K562 (cell line): ENCODE measurements at regions not wholly inside any gene's neighbourhood (a gene's known extent, or its start where the extent isn't known, plus 50 kb on each side); places are given as distances from the start of the nearest gene placed in this dataset.

Source experiments
- ATAC-seq: fragments of 200-7000 bp; cut with Tn5 transposase; 3 replicates; pipeline ENCODE4 v1.9.1; 2020; ENCODE audit warnings: moderate library complexity
- BruUV-seq: library from RNA; stranded (reverse); fragments of 400-500 nt; replicated peaks from 2 replicates; lab custom pipeline; 2021; lab: Mats Ljungman, UMichigan
- CTCF ChIA-PET: fragments of 300-600 bp; formaldehyde crosslinking; extraction: SDS; loops from one replicate; lab custom pipeline; 2021; ENCODE audit warnings: low intra/inter-chr PET ratio; lab: Yijun Ruan, JAX
- POLR2A ChIA-PET: fragments of 300-600, 350-650 bp; sonication (Branson Sonifier 250); formaldehyde crosslinking; extraction: SDS; loops from one replicate; lab custom pipeline; 2021; ENCODE audit warnings: antibody characterized with exemption, inconsistent platforms; lab: Yijun Ruan, JAX
- DNase-seq, 4 experiments: peaks; one replicate each; pipeline versions ENCODE4 v3.0.0 to v3.0.0-alpha.2; 2011 to 2018; ENCODE audit warnings: low spot score in 3 of 4, mixed read lengths in 3 of 4; ENCODE audit errors: extremely low read depth in 1 of 4
- FAIRE-seq: peaks from 2 replicates; lab custom pipeline; 2011; peaks lifted over from hg19 to GRCh38; lab: Jason Lieb, UNC
- H2AFZ ChIP-seq: 2 replicates; pipeline ENCODE4 v1.6.0; 2011; ENCODE audit warnings: low read depth, low read length, control low read depth, inconsistent platforms
- H3K27ac ChIP-seq: fragments of 200-600 bp; 3 replicates; pipeline ENCODE4 v1.8.0; 2011; ENCODE audit warnings: low read depth, mild to moderate bottlenecking, control low read depth, inconsistent platforms, low read length, moderate library complexity, mixed read lengths; ENCODE audit errors: extremely low read depth
- H3K27me3 ChIP-seq, 2 experiments: fragments of 300-600 bp in 1 of 2; 2 replicates in 1 of 2; 3 replicates in 1 of 2; pipeline versions ENCODE4 v1.6.0 to v1.8.0; 2011; ENCODE audit warnings: inconsistent platforms in 2 of 2, low read length in 2 of 2, mild to moderate bottlenecking in 1 of 2, mixed read lengths in 1 of 2, moderate library complexity in 1 of 2; ENCODE audit not compliant: control insufficient read depth in 2 of 2, insufficient read depth in 2 of 2
- H3K36me3 ChIP-seq: fragments of 300-600 bp; 3 replicates; pipeline ENCODE4 v1.8.0; 2011; ENCODE audit warnings: mild to moderate bottlenecking, low read length, inconsistent platforms; ENCODE audit not compliant: control insufficient read depth, insufficient read depth
- H3K4me1 ChIP-seq, 2 experiments: fragments of 200-600 bp in 1 of 2; replicated peaks in 1 of 2; 2 replicates in 1 of 2; 3 replicates in 1 of 2; pipeline versions ENCODE4 v1.5.1 to v1.8.0; 2011; ENCODE audit warnings: inconsistent platforms in 2 of 2, low read length in 2 of 2, mild to moderate bottlenecking in 1 of 2, mixed read lengths in 1 of 2, moderate library complexity in 1 of 2; ENCODE audit not compliant: control insufficient read depth in 2 of 2, insufficient read depth in 2 of 2
- H3K4me2 ChIP-seq: 2 replicates; pipeline ENCODE4 v1.6.1; 2011; ENCODE audit warnings: low read length, control low read depth, inconsistent platforms, mixed read lengths; ENCODE audit not compliant: insufficient read depth
- H3K4me3 ChIP-seq: fragments of 200-600 bp; sonication (generic), shearing (Covaris generic); 2 replicates; pipeline ENCODE4 v1.5.1; 2016; ENCODE audit warnings: control low read depth, inconsistent platforms
- H3K79me2 ChIP-seq: fragments of 200-600 bp; 3 replicates; pipeline ENCODE4 v1.8.0; 2011; ENCODE audit warnings: low read length, inconsistent platforms; ENCODE audit not compliant: control insufficient read depth, insufficient read depth
- H3K9ac ChIP-seq, 2 experiments: 2 replicates each; pipeline versions ENCODE4 v1.6.0 to v1.6.1; 2011; ENCODE audit warnings: low read depth in 2 of 2, low read length in 2 of 2, control low read depth in 1 of 2, inconsistent platforms in 1 of 2, mild to moderate bottlenecking in 1 of 2, mixed read lengths in 1 of 2; ENCODE audit not compliant: insufficient read depth in 1 of 2
- H3K9me1 ChIP-seq: one replicate; pipeline ENCODE4 v1.6.0; 2011; ENCODE audit warnings: inconsistent platforms, mild to moderate bottlenecking, low read length, moderate library complexity; ENCODE audit not compliant: control insufficient read depth, insufficient read depth
- H3K9me3 ChIP-seq: replicated peaks from 2 replicates; pipeline ENCODE4 v1.5.1; 2011; ENCODE audit warnings: low read depth, low read length, inconsistent platforms; ENCODE audit not compliant: control insufficient read depth, insufficient read depth
- H4K20me1 ChIP-seq: replicated peaks from 2 replicates; pipeline ENCODE4 v1.6.1; 2011; ENCODE audit warnings: low read length, inconsistent platforms, mixed read lengths; ENCODE audit not compliant: control insufficient read depth, insufficient read depth
- ARID1B ChIP-seq: fragments of 450-650 bp; IDR thresholded peaks from 2 replicates; pipeline ENCODE4 v1.6.1; 2016; ENCODE audit warnings: antibody characterized with exemption, mild to moderate bottlenecking, inconsistent platforms
- ATF3 ChIP-seq, 2 experiments: fragments of 450-650 bp in 1 of 2; sonication (generic) in 1 of 2; formaldehyde crosslinking in 1 of 2; IDR thresholded peaks in 1 of 2; conservative IDR thresholded peaks in 1 of 2; 2 replicates each; pipeline versions ENCODE4 v1.6.1 to v1.8.1; 2016 to 2023; ENCODE audit warnings: mild to moderate bottlenecking in 2 of 2, moderate library complexity in 2 of 2, inconsistent platforms in 1 of 2, missing genetic modification reagents in 1 of 2
- CBFA2T3 ChIP-seq: fragments of 450-650 bp; IDR thresholded peaks from 2 replicates; pipeline ENCODE4 v1.6.1; 2017
- CTCF ChIP-seq, 3 experiments: IDR thresholded peaks in 2 of 3; conservative IDR thresholded peaks in 1 of 3; 2 replicates each; pipeline ENCODE4 v1.5.1; 2011 to 2012; ENCODE audit warnings: low read length in 3 of 3, mild to moderate bottlenecking in 3 of 3, control low read depth in 2 of 3, improper control_type of control experiment in 1 of 3, inconsistent platforms in 1 of 3, low read depth in 1 of 3, mixed read lengths in 1 of 3, moderate library complexity in 1 of 3; ENCODE audit not compliant: insufficient read depth in 2 of 3
- NRF1 ChIP-seq, 2 experiments: fragments of 450-650 bp; IDR thresholded peaks in 1 of 2; conservative IDR thresholded peaks in 1 of 2; 2 replicates each; pipeline ENCODE4 v1.6.1; 2014; ENCODE audit warnings: mild to moderate bottlenecking in 2 of 2
- PRDM10 ChIP-seq: fragments of 450-650 bp; IDR thresholded peaks from 2 replicates; pipeline ENCODE4 v1.6.1; 2018; ENCODE audit not compliant: partially characterized antibody
- TCF3 ChIP-seq: sonication (generic); formaldehyde crosslinking; IDR thresholded peaks from 2 replicates; pipeline ENCODE4 v1.4.0; 2020; ENCODE audit warnings: mild to moderate bottlenecking, missing genetic modification reagents
- YBX1 ChIP-seq: fragments of 450-650 bp; IDR thresholded peaks from 2 replicates; pipeline ENCODE4 v1.7.1; 2016; ENCODE audit warnings: mild to moderate bottlenecking
- WGBS: fragments of 100-300 bp; shearing (Covaris generic); methylation state at CpG from one replicate; pipeline ENCODE4 v1.1.6; 2016; ENCODE audit warnings: low coverage, mixed read lengths; ENCODE audit not compliant: insufficient coverage; ENCODE audit errors: missing lambda C conversion rate; 5-methylcytosine and 5-hydroxymethylcytosine counted together
- in situ Hi-C: fragments of 300-500 bp; cut with MboI; formaldehyde crosslinking; loops from 4 replicates; pipeline ENCODE4 v1.15.0; 2018; ENCODE audit warnings: inconsistent platforms, mixed read lengths
- intact Hi-C: fragments of 100-400 bp; cut with micrococcal nuclease; formaldehyde crosslinking; loops from 2 replicates; pipeline ENCODE4 v1.14.2; 2022

- H3K9me3 ChIP-seq: no peaks in the 10 kb centered on the region
- H3K9ac ChIP-seq: no peak overlapping the region
- ChIA-PET POLR2A (interaction anchor here (0.6 to 0.8 kb wide), 2 partner anchors 18 to 369 kb away, joined by 3 read pairs; partner anchors contain the start of gene RPL31), CTCF (no interaction called here)
- H3K4me3 ChIP-seq: no peak overlapping the region
- TF ChIP-seq PRDM10: no peak
- TF ChIP-seq NRF1 (conservative IDR thresholded peaks at IDR 0.05 in 1 of 2, IDR thresholded peaks at IDR 0.05 in 1 of 2): peak in 1 of 2 experiments; percentile 27; a peak in 1 of 4 replicates
- TF ChIP-seq CTCF (IDR thresholded peaks at IDR 0.05 in 2 of 3, conservative IDR thresholded peaks at IDR 0.05 in 1 of 3; ENCODE audit: insufficient read depth in 2 of 3, low read depth in 1 of 3, low read length in 3 of 3): peak in 2 of 3 experiments; percentile 28 to 33; a peak in 2 of 6 replicates
- 0 out of 2 replicates have a peak, but pooled peaks have one; percentile 19 for TF ChIP-seq CBFA2T3
- peak; percentile 13; the same call in 1 of the 2 replicates for TF ChIP-seq TCF3 (CRISPR knock-in tag)
- no peak for TF ChIP-seq ATF3 (IDR thresholded peaks at IDR 0.05)
- no peak for TF ChIP-seq ATF3 (CRISPR knock-in tag; conservative IDR thresholded peaks at IDR 0.05)
- no peak for TF ChIP-seq YBX1
- TF ChIP-seq ARID1B: 0 out of 2 replicates have a peak, but pooled peaks have one; percentile 20
- peak; percentile 79 for FAIRE-seq
- no peaks in the 10 kb centered on the region for H4K20me1 ChIP-seq
- no peaks in the 10 kb centered on the region for H3K9me1 ChIP-seq
- in situ Hi-C loops (no loop called here), intact Hi-C loops (no loop called here)
- 2% methylated on average over 4 of the region's 4 CpGs for WGBS
- H3K27ac ChIP-seq: no peak overlapping the region
- DNase-seq: peak in 1 of 4 experiments; percentile 16
- H2AFZ ChIP-seq: no peak overlapping the region
- peaks cover 10 to 38% of the 10 kb centered on the region in 2 experiments; a peak in 4 of 5 replicates for H3K27me3 ChIP-seq
- H3K4me2 ChIP-seq: no peak overlapping the region; the same call in 1 of the 2 replicates
- no TSS peak for BruUV-seq
- H3K36me3 ChIP-seq: no peaks in the 10 kb centered on the region
- H3K4me1 ChIP-seq: no peaks in the 10 kb centered on the region
- ATAC-seq: peak; percentile 71; the same call in 2 of the 3 replicates
- H3K79me2 ChIP-seq: no peaks in the 10 kb centered on the region
Measured at GRCh38 chr2:100632759-100633158, 70.0 kb downstream of the PDCL3 start.
